ENCODE measurements at regions not wholly inside any gene's neighbourhood (a gene's known extent, or its start where the extent isn't known, plus 50 kb on each side); places are given as distances from the start of the nearest gene placed in this dataset.

- Mint-ChIP-seq H3K36me3 (ENCODE audit: unreplicated experiment) (peaks cover 2% of the 10 kb centered on the region), H3K4me3 (ENCODE audit: unreplicated experiment) (no peak overlapping the region), H3K4me1 (ENCODE audit: unreplicated experiment) (peaks cover 11% of the 10 kb centered on the region), H3K27me3 (ENCODE audit: unreplicated experiment) (no peaks in the 10 kb centered on the region), H3K9me3 (ENCODE audit: unreplicated experiment) (no peaks in the 10 kb centered on the region), H3K27ac (ENCODE audit: unreplicated experiment) (no peak overlapping the region)
- no peak for DNase-seq (ENCODE audit: extremely low spot score, unreplicated experiment)
- TF ChIP-seq, protein P1, sequence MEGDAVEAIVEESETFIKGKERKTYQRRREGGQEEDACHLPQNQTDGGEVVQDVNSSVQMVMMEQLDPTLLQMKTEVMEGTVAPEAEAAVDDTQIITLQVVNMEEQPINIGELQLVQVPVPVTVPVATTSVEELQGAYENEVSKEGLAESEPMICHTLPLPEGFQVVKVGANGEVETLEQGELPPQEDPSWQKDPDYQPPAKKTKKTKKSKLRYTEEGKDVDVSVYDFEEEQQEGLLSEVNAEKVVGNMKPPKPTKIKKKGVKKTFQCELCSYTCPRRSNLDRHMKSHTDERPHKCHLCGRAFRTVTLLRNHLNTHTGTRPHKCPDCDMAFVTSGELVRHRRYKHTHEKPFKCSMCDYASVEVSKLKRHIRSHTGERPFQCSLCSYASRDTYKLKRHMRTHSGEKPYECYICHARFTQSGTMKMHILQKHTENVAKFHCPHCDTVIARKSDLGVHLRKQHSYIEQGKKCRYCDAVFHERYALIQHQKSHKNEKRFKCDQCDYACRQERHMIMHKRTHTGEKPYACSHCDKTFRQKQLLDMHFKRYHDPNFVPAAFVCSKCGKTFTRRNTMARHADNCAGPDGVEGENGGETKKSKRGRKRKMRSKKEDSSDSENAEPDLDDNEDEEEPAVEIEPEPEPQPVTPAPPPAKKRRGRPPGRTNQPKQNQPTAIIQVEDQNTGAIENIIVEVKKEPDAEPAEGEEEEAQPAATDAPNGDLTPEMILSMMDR (IDR thresholded peaks at IDR 0.05), result no peak
These were observed 213.1 kb downstream of the IKZF2 start for GRCh38 chr2:212938144-212938793.

- no peaks in the 10 kb centered on the region for H3K9me3 Mint-ChIP-seq (ENCODE audit: unreplicated experiment)
- peaks cover 2% of the 10 kb centered on the region for H3K36me3 Mint-ChIP-seq (ENCODE audit: unreplicated experiment)
- peaks cover 11% of the 10 kb centered on the region for H3K4me1 Mint-ChIP-seq (ENCODE audit: unreplicated experiment)
- H3K4me3 Mint-ChIP-seq (ENCODE audit: unreplicated experiment), result no peak overlapping the region
- H3K27me3 Mint-ChIP-seq (ENCODE audit: unreplicated experiment), result no peaks in the 10 kb centered on the region
- no peak overlapping the region for H3K27ac Mint-ChIP-seq (ENCODE audit: unreplicated experiment)
- DNase-seq (ENCODE audit: extremely low spot score, unreplicated experiment), result no peak
- TF ChIP-seq, protein P1 (IDR thresholded peaks at IDR 0.05), result no peak
These were observed 214.8 kb downstream of the IKZF2 start for GRCh38 chr2:212936572-212936971.

GRCh38 chr2:212935752-212936151, 215.7 kb downstream of the IKZF2 start:
- TF ChIP-seq, protein P1 (IDR thresholded peaks at IDR 0.05), result no peak
- peaks cover 7% of the 10 kb centered on the region for H3K4me1 Mint-ChIP-seq (ENCODE audit: unreplicated experiment)
- no peaks in the 10 kb centered on the region for H3K27me3 Mint-ChIP-seq (ENCODE audit: unreplicated experiment)
- H3K36me3 Mint-ChIP-seq (ENCODE audit: unreplicated experiment), result peaks cover 2% of the 10 kb centered on the region
- H3K4me3 Mint-ChIP-seq (ENCODE audit: unreplicated experiment), result no peak overlapping the region
- H3K27ac Mint-ChIP-seq (ENCODE audit: unreplicated experiment), result no peak overlapping the region
- DNase-seq (ENCODE audit: extremely low spot score, unreplicated experiment), result no peak
- no peaks in the 10 kb centered on the region for H3K9me3 Mint-ChIP-seq (ENCODE audit: unreplicated experiment)

GRCh38 chr2:212931271-212931670, 220.1 kb downstream of the IKZF2 start:
- H3K9me3 Mint-ChIP-seq (ENCODE audit: unreplicated experiment), result no peaks in the 10 kb centered on the region
- DNase-seq (ENCODE audit: extremely low spot score, unreplicated experiment), result no peak
- peaks cover 1% of the 10 kb centered on the region for H3K4me1 Mint-ChIP-seq (ENCODE audit: unreplicated experiment)
- H3K27ac Mint-ChIP-seq (ENCODE audit: unreplicated experiment), result no peak overlapping the region
- peaks cover 2% of the 10 kb centered on the region for H3K36me3 Mint-ChIP-seq (ENCODE audit: unreplicated experiment)
- no peak overlapping the region for H3K4me3 Mint-ChIP-seq (ENCODE audit: unreplicated experiment)
- TF ChIP-seq, protein P1 (IDR thresholded peaks at IDR 0.05), result no peak
- no peaks in the 10 kb centered on the region for H3K27me3 Mint-ChIP-seq (ENCODE audit: unreplicated experiment)

GRCh38 chr2:212930556-212931260, 220.7 kb downstream of the IKZF2 start:
- TF ChIP-seq, protein P1 (IDR thresholded peaks at IDR 0.05), result no peak
- H3K4me1 Mint-ChIP-seq (ENCODE audit: unreplicated experiment), result peaks cover 1% of the 10 kb centered on the region
- no peak overlapping the region for H3K4me3 Mint-ChIP-seq (ENCODE audit: unreplicated experiment)
- no peaks in the 10 kb centered on the region for H3K9me3 Mint-ChIP-seq (ENCODE audit: unreplicated experiment)
- H3K27ac Mint-ChIP-seq (ENCODE audit: unreplicated experiment), result no peak overlapping the region
- no peak for DNase-seq (ENCODE audit: extremely low spot score, unreplicated experiment)
- H3K36me3 Mint-ChIP-seq (ENCODE audit: unreplicated experiment), result peaks cover 2% of the 10 kb centered on the region
- H3K27me3 Mint-ChIP-seq (ENCODE audit: unreplicated experiment), result no peaks in the 10 kb centered on the region
